22Rv1 (cell line): ENCODE measurements at regions not wholly inside any gene's neighbourhood (a gene's known extent, or its start where the extent isn't known, plus 50 kb on each side); places are given as distances from the start of the nearest gene placed in this dataset.

Experiments used
- H3K27ac ChIP-seq: fragments of 450-650 bp; 2 replicates; pipeline ENCODE4 v1.5.1; 2017
- ZFX ChIP-seq: fragments of 450-650 bp; IDR thresholded peaks from 2 replicates; pipeline ENCODE4 v1.6.1; 2017; ENCODE audit warnings: antibody characterized with exemption, borderline replicate concordance
- TF ChIP-seq, protein P1 (sequence below): fragments of 450-650 bp; IDR thresholded peaks from 2 replicates; pipeline ENCODE4 v1.5.1; 2017; ENCODE audit warnings: mild to moderate bottlenecking

DNA sequence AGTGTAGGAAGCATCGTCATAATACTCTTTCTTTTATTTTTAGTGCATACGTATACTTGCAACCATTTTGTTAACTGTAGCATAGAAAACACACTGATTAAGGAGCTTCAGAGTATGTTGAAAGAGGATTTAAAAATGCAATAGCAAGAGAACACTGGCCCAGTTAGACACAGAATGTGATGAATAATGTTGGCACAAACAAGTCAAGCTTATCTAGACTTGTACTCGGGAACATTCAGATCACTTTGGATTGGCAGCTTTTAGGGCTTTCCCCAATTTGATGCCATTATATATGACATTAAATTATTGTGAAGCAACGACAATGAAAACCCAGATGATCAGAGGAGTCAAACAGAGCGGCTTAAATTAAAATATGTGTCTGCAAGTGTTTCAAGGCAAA is 468.1 kb downstream of the PRKD1 start:
- no peak for TF ChIP-seq ZFX
- TF ChIP-seq, protein P1, sequence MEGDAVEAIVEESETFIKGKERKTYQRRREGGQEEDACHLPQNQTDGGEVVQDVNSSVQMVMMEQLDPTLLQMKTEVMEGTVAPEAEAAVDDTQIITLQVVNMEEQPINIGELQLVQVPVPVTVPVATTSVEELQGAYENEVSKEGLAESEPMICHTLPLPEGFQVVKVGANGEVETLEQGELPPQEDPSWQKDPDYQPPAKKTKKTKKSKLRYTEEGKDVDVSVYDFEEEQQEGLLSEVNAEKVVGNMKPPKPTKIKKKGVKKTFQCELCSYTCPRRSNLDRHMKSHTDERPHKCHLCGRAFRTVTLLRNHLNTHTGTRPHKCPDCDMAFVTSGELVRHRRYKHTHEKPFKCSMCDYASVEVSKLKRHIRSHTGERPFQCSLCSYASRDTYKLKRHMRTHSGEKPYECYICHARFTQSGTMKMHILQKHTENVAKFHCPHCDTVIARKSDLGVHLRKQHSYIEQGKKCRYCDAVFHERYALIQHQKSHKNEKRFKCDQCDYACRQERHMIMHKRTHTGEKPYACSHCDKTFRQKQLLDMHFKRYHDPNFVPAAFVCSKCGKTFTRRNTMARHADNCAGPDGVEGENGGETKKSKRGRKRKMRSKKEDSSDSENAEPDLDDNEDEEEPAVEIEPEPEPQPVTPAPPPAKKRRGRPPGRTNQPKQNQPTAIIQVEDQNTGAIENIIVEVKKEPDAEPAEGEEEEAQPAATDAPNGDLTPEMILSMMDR = no peak

DNA sequence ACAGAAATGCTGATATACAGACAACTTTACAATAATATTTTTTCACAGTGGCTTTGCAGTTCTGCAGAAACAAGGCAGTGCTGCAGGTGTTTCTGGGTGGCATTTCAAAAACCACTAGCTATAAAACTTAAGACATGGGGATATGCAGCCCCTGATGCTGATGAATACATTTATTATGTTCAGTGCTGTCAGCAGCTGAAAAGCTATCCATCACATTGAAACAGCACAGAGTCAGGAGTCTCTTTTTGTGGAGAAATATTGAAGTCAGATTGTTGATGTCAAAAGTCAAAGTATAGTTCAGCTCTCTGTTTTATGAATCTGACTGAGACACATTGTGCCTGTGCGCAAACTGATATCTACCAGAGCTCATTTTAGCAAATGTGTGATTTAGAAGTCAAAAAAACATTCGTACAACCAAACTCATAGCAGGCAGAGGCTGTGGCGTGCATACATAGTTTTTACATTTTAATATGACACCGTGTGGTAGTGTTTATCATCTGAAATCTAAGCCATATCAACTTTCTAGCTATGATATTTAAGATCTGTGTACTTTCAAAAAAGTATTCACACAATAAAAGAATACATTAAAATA is 467.6 kb downstream of the PRKD1 start:
- no peak for TF ChIP-seq ZFX
- TF ChIP-seq, protein P1 = no peak
- no peak overlapping the region for H3K27ac ChIP-seq

More for the DNA sequence above, 468.1 kb downstream of the PRKD1 start:
- H3K27ac ChIP-seq = no peak overlapping the region

DNA sequence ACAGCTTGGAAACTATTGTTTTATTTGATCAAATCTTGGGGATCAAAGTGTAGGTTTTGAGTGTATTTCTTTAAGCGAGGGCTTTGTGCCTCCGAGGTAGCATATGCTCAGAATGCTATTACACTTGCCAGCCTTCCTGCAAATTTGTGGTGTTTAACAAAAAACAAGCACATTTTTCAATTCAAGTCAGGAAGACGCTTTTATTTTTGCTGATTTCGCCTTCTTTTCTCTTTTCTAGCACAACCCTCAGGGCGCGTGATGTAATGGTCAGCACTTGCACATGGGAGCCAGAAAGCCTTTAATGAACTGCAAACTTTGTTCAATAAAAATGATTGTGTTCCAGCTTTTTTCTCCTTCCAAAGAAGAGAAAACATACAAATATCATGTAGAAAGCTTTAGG is 466.5 kb downstream of the PRKD1 start:
- no peak for TF ChIP-seq ZFX
- TF ChIP-seq, protein P1 = no peak
- H3K27ac ChIP-seq = no peak overlapping the region

DNA sequence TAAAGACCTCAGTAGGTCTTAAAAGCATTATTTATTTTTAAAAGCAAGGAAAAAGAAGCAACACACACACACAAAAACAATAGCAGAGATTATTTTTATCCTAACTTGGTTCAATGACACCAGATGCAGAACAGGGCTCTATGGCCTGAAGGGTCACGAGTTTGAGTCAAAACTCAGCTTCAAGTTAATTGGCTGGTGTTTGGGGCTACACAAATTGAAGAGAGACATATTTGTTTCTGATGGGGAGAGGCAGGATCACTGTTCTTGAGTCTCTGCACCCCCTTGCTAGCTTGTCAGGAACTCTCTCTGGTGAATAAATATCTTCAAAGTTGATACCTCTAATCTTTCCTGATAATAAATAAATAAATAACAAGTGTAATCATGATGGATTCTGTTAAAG is 466.1 kb downstream of the PRKD1 start:
- TF ChIP-seq, protein P1 = no peak
- TF ChIP-seq ZFX = no peak
- no peak overlapping the region for H3K27ac ChIP-seq

DNA sequence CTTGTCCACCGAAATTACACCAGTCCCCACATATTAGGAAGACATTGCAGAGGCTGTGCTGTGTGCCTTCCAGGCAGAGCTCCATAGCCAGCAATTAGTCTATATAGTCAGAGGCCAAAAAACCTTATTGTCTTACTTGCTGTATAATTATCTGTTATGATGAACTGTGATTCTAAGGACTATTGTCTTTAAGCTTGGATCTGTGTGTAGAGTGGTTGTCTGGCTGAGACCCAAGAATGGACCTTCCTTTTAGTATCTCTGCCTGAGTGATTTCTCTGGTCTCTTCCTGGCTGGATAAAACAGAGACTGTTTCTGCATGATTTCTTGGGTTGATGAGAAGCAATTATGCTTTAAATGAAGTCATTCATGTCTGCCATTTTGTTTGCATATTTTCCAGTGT is 465.3 kb downstream of the PRKD1 start:
- TF ChIP-seq ZFX = no peak
- TF ChIP-seq, protein P1 = no peak
- H3K27ac ChIP-seq = no peak overlapping the region

DNA sequence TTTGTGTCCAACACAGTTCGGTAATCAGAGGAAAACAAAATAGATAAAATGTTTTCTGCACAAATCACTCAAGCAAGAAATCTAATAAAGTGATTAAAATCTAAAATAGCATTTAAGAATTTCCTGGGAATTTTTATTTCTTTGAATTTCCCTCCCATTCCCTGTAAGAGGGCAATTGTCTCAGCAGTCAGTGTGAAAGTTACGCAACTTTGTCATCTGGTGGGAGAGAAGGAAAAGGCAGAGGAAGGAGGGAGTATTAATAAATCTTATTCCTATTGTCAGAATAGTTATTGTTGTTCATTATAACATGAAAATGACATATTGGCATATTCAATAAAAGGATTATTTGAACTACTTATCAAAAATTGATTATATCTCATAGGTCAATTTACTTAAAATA is 464.9 kb downstream of the PRKD1 start:
- TF ChIP-seq, protein P1 = no peak
- TF ChIP-seq ZFX = no peak
- H3K27ac ChIP-seq = no peak overlapping the region

DNA sequence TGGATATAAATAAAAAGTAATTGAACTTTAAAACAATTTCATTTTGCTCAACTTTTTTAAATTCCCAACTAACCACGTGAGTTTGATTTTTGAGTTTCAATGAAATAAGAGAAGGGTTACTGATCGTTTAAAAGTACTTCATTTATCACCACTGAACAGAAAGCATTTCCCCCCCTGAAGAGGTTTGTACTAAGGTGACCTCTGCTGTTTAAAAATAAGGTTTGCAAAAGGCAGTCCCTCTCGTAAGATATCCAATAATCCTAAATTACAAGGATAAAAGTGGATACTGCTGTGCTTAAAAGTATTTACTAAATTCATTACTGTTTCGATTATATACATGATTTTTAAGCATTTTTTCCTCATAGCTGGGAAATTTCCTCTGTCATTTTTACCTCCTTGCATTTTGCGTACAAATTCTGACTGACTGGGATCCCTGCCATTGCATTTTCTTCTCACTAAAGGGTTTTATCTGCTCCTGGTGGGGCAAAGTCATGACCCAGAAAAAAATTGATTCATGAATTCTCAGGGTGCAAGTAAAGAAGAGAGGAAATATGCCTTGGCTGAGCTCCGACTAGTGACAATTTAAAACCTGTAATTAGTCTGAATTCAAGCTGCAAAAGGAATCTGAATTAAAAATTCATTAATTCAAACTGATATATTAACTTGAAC is 463.8 kb downstream of the PRKD1 start:
- TF ChIP-seq, protein P1 = 0 out of 2 replicates have a peak, but pooled peaks have one; percentile 6
- TF ChIP-seq ZFX = no peak
- no peak overlapping the region for H3K27ac ChIP-seq
